Keratinocyte (primary cell): ENCODE measurements at regions not wholly inside any gene's neighbourhood (a gene's known extent, or its start where the extent isn't known, plus 50 kb on each side); places are given as distances from the start of the nearest gene placed in this dataset.

Source experiments
- DNase-seq: peaks from one replicate; pipeline ENCODE4 v3.0.0-alpha.2; 2011; ENCODE audit warnings: low read depth, missing footprints, low spot score
- FAIRE-seq: peaks from 2 replicates; lab custom pipeline; 2011; peaks lifted over from hg19 to GRCh38; lab: Jason Lieb, UNC
- H2AFZ ChIP-seq: 2 replicates; pipeline ENCODE4 v1.6.0; 2012; ENCODE audit warnings: low read length, control low read depth, inconsistent platforms; ENCODE audit not compliant: control insufficient read depth
- H3K27ac ChIP-seq: 2 replicates; pipeline ENCODE4 v1.5.1; 2011; ENCODE audit warnings: low read length; ENCODE audit not compliant: control insufficient read depth, insufficient read depth
- H3K27me3 ChIP-seq: 3 replicates; pipeline ENCODE4 v1.6.0; 2011; ENCODE audit warnings: low read length; ENCODE audit not compliant: control insufficient read depth, insufficient read depth; ENCODE audit errors: extremely low read depth
- H3K36me3 ChIP-seq, 2 experiments: 2 replicates in 1 of 2; 3 replicates in 1 of 2; pipeline ENCODE4 v1.5.1; 2011; ENCODE audit warnings: low read length in 2 of 2, mild to moderate bottlenecking in 1 of 2; ENCODE audit not compliant: control insufficient read depth in 2 of 2, insufficient read depth in 2 of 2; ENCODE audit errors: extremely low read depth in 1 of 2
- H3K4me1 ChIP-seq: 3 replicates; pipeline ENCODE4 v1.5.1; 2011; ENCODE audit warnings: low read length; ENCODE audit not compliant: control insufficient read depth, insufficient read depth; ENCODE audit errors: extremely low read depth
- H3K4me2 ChIP-seq: 3 replicates; pipeline ENCODE4 v1.6.0; 2011; ENCODE audit warnings: low read depth, low read length; ENCODE audit not compliant: control insufficient read depth, insufficient read depth; ENCODE audit errors: extremely low read depth
- H3K4me3 ChIP-seq, 3 experiments: fragments of 200-600 bp in 1 of 3; sonication (generic) in 1 of 3; 2 replicates in 2 of 3; 3 replicates in 1 of 3; pipeline ENCODE4 v1.5.1; 2011 to 2016; ENCODE audit warnings: low read length in 3 of 3, mild to moderate bottlenecking in 3 of 3, control low read depth in 2 of 3, inconsistent platforms in 1 of 3, low read depth in 1 of 3, mixed read lengths in 1 of 3, mixed run types in 1 of 3, moderate library complexity in 1 of 3; ENCODE audit not compliant: control insufficient read depth in 2 of 3, insufficient read depth in 2 of 3; ENCODE audit errors: extremely low read depth in 1 of 3
- H3K79me2 ChIP-seq: 2 replicates; pipeline ENCODE4 v1.6.0; 2012; ENCODE audit warnings: low read length; ENCODE audit not compliant: control insufficient read depth, insufficient read depth
- H3K9ac ChIP-seq: 3 replicates; pipeline ENCODE4 v1.6.0; 2011; ENCODE audit warnings: low read length; ENCODE audit not compliant: control insufficient read depth, insufficient read depth; ENCODE audit errors: extremely low read depth
- H3K9me1 ChIP-seq: 3 replicates; pipeline ENCODE4 v1.6.0; 2011; ENCODE audit warnings: low read length; ENCODE audit not compliant: control insufficient read depth, insufficient read depth; ENCODE audit errors: extremely low read depth
- H3K9me3 ChIP-seq: 2 replicates; pipeline ENCODE4 v1.5.1; 2012; ENCODE audit warnings: low read depth, low read length; ENCODE audit not compliant: control insufficient read depth
- H4K20me1 ChIP-seq: 3 replicates; pipeline ENCODE4 v1.6.0; 2011; ENCODE audit warnings: low read length; ENCODE audit not compliant: control insufficient read depth, insufficient read depth; ENCODE audit errors: extremely low read depth
- CTCF ChIP-seq, 3 experiments: IDR thresholded peaks in 1 of 3; conservative IDR thresholded peaks in 1 of 3; optimal IDR thresholded peaks in 1 of 3; 2 replicates in 2 of 3; 3 replicates in 1 of 3; pipeline versions ENCODE3 to v1.5.1; 2011; ENCODE audit warnings: low read length in 3 of 3, mild to moderate bottlenecking in 3 of 3, moderate library complexity in 2 of 3, control low read depth in 1 of 3, inconsistent platforms in 1 of 3; ENCODE audit not compliant: insufficient read depth in 2 of 3; ENCODE audit errors: extremely low read depth in 1 of 3
- EZH2 ChIP-seq: IDR thresholded peaks from one replicate; pipeline ENCODE4 v1.6.1; 2012; ENCODE audit warnings: inconsistent platforms, mild to moderate bottlenecking, low read length, moderate library complexity
- dilution Hi-C: fragments of 300-500 bp; cut with MboI; formaldehyde crosslinking; loops from one replicate; pipeline ENCODE4 v1.7.0; 2020; ENCODE audit warnings: low sequenced_read_pairs; ENCODE audit not compliant: extremely low pct_ligation_motif_present

- TF ChIP-seq EZH2, result no peak
- no peak for TF ChIP-seq CTCF (optimal IDR thresholded peaks at IDR 0.05 in 1 of 3, IDR thresholded peaks at IDR 0.05 in 1 of 3, conservative IDR thresholded peaks at IDR 0.05 in 1 of 3; ENCODE audit: extremely low read depth in 1 of 3, insufficient read depth in 2 of 3, low read length in 3 of 3)
- no peaks in the 10 kb centered on the region for H3K79me2 ChIP-seq
- no peak overlapping the region for H3K9ac ChIP-seq
- no peaks in the 10 kb centered on the region for H3K9me1 ChIP-seq
- H4K20me1 ChIP-seq, result no peaks in the 10 kb centered on the region
- no peak overlapping the region for H3K4me3 ChIP-seq
- FAIRE-seq (no peak), DNase-seq (no peak)
- no peak overlapping the region for H2AFZ ChIP-seq
- dilution Hi-C loops, result no loop called here
- no peak overlapping the region for H3K4me2 ChIP-seq
- no peaks in the 10 kb centered on the region for H3K9me3 ChIP-seq
- H3K36me3 ChIP-seq, result no peaks in the 10 kb centered on the region
- no peaks in the 10 kb centered on the region for H3K4me1 ChIP-seq
- no peaks in the 10 kb centered on the region for H3K27me3 ChIP-seq
- H3K27ac ChIP-seq, result no peak overlapping the region
Measured at GRCh38 chr12:9391815-9392214, 183.6 kb upstream of the PZP start.

GRCh38 chr12:9390761-9391160, 182.6 kb upstream of the PZP start:
- dilution Hi-C loops, result no loop called here
- Histone ChIP-seq H3K4me1 (no peaks in the 10 kb centered on the region), H3K4me2 (no peak overlapping the region), H4K20me1 (no peaks in the 10 kb centered on the region), H3K79me2 (no peaks in the 10 kb centered on the region), H2AFZ (no peak overlapping the region), H3K9ac (no peak overlapping the region), H3K4me3 (no peak overlapping the region), H3K27ac (no peak overlapping the region), H3K27me3 (no peaks in the 10 kb centered on the region), H3K9me3 (no peaks in the 10 kb centered on the region), H3K36me3 (no peaks in the 10 kb centered on the region), H3K9me1 (no peaks in the 10 kb centered on the region)
- FAIRE-seq (no peak), DNase-seq (no peak)
- TF ChIP-seq EZH2, result no peak
- no peak for TF ChIP-seq CTCF (optimal IDR thresholded peaks at IDR 0.05 in 1 of 3, IDR thresholded peaks at IDR 0.05 in 1 of 3, conservative IDR thresholded peaks at IDR 0.05 in 1 of 3; ENCODE audit: extremely low read depth in 1 of 3, insufficient read depth in 2 of 3, low read length in 3 of 3)
